Stimulated activated memory B cell treated with anti-CD40 and anti-IgM and Interleukin-4, amounts not matched to agents 10 μg/mL and 1 μg/mL and 100 μg/mL, for 72 hours (primary cell): ENCODE measurements at regions not wholly inside any gene's neighbourhood (a gene's known extent, or its start where the extent isn't known, plus 50 kb on each side); places are given as distances from the start of the nearest gene placed in this dataset.

Experiments
- ATAC-seq: fragments of 150-1000 bp; cut with Tn5 transposase; 2 replicates; pipeline ENCODE4 v1.10.0; 2021
- H3K27ac Mint-ChIP-seq: one replicate; pipeline ENCODE4 v1.8.0; 2022; ENCODE audit warnings: mild to moderate bottlenecking, mixed read lengths
- H3K27me3 Mint-ChIP-seq: one replicate; pipeline ENCODE4 v1.8.0; 2022; ENCODE audit warnings: mixed read lengths
- H3K36me3 Mint-ChIP-seq: one replicate; pipeline ENCODE4 v1.8.0; 2022; ENCODE audit warnings: mixed read lengths
- H3K4me1 Mint-ChIP-seq: one replicate; pipeline ENCODE4 v1.8.0; 2022; ENCODE audit warnings: mixed read lengths
- H3K4me3 Mint-ChIP-seq: one replicate; pipeline ENCODE4 v1.8.0; 2022; ENCODE audit warnings: mild to moderate bottlenecking, moderate library complexity, mixed read lengths
- H3K9me3 Mint-ChIP-seq: one replicate; pipeline ENCODE4 v1.8.0; 2022; ENCODE audit warnings: mixed read lengths

DNA sequence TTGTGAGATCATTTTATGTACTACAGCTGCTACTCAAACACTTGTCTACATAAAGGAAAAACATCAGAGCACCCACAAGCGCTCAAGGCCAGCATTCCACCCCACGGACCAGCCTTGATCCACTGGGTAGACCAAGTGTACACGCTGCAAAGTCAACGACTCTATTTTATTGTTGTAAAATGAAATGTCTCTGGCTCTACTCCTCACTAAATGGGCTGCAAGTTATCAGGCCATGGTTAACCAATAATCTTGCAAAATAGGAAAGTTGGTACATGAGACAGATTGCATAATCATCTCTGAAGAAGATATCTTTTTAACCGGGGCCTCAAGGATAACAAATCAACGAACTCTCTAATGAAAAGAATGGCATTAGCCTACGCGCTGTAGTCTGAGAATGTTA lies 69.9 kb upstream of the FOXN3 start:
- no peak for ATAC-seq

DNA sequence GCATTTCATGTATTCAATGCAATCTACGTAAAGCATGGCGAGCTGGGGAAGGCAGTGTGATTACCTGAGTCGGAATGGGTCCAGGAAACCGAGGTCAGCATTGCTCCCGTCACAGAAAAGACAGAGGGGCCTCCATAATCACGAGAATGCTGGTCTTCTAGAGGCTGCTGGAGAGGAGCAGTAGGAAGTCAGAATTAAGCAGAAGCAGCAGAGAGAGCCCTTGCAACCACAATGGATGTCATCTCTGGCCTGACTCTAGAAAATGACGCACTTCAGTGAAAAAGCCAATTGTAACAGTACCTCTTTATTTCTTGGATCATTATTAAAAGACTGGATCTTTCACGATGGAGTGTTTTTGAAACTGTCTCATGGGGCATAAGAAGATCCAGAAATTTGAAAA lies 69.5 kb upstream of the FOXN3 start:
- Mint-ChIP-seq H3K27ac (no peak overlapping the region), H3K4me3 (no peak overlapping the region), H3K4me1 (no peaks in the 10 kb centered on the region), H3K27me3 (no peaks in the 10 kb centered on the region), H3K9me3 (no peaks in the 10 kb centered on the region), H3K36me3 (peaks cover 17% of the 10 kb centered on the region)
- no peak for ATAC-seq

More for the DNA sequence above, 69.9 kb upstream of the FOXN3 start:
- H3K36me3 Mint-ChIP-seq = peaks cover 17% of the 10 kb centered on the region
- H3K27me3 Mint-ChIP-seq = no peaks in the 10 kb centered on the region
- H3K4me1 Mint-ChIP-seq = no peaks in the 10 kb centered on the region
- H3K27ac Mint-ChIP-seq = no peak overlapping the region
- H3K9me3 Mint-ChIP-seq = no peaks in the 10 kb centered on the region
- no peak overlapping the region for H3K4me3 Mint-ChIP-seq

DNA sequence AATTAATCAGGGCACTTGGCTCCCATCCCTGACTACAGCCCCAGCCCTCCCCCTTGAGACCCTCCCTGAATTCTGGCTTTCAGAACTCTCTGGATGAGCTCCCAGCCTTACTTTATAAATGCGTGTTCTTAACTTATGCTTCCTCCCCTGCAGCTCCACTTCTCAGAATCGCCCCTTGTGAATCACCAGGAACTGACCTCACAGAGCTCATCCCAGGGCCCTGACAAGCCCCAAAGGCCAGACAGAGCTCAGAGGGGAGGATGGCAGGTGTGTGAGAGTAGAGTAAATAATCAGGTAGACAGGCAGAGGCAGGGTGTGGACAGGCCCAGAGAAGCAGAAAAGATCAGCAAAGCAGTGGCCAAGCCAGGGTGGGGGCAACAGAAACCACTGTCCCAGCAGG lies 68.2 kb upstream of the FOXN3 start:
- Mint-ChIP-seq H3K9me3 (no peaks in the 10 kb centered on the region), H3K27me3 (no peaks in the 10 kb centered on the region), H3K4me1 (no peaks in the 10 kb centered on the region), H3K36me3 (peaks cover 17% of the 10 kb centered on the region), H3K27ac (no peak overlapping the region), H3K4me3 (no peak overlapping the region)
- no peak for ATAC-seq

DNA sequence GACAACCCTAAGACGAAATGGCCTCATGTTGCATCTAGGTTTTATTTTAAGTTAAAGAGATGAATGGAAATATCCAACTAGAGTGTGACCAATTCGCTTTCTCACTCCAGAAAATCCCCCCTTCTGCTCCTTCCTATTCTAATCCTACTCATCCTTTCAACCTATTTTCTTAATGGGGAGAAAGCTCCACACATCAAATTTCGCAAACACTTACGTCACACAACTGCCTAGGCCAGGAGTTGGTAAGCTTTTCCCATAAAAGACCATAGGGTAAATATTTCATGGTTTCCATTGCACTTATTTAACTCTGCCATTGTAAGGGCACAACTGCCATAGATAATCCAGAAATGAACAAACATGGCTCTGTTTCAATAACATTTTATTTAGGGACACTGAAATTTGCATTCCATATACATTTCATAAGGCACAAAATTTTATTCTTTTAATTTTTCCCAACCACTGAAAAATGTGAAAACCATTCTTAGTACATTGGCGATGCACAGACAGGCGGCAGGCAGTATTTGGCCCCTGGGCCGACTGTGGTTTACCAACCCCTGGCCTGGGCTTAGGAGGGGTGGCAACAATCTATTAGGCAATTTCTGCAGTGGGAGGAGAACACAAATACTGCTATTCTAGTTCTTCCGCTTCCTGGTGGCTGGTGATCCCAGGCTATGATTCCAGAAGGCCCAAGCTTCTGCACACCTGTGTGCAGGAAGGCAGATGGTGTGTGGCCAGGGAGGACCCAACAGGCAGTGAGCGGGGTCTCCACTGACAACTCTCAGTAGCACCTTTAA lies 67.2 kb upstream of the FOXN3 start:
- Mint-ChIP-seq H3K9me3 (no peaks in the 10 kb centered on the region), H3K36me3 (peaks cover 21% of the 10 kb centered on the region), H3K4me1 (peaks cover 2% of the 10 kb centered on the region), H3K4me3 (no peak overlapping the region), H3K27ac (no peak overlapping the region), H3K27me3 (no peaks in the 10 kb centered on the region)
- no peak for ATAC-seq

- H3K9me3 Mint-ChIP-seq = no peaks in the 10 kb centered on the region
- no peak overlapping the region for H3K4me3 Mint-ChIP-seq
- no peak overlapping the region for H3K27ac Mint-ChIP-seq
- ATAC-seq = no peak
- H3K36me3 Mint-ChIP-seq = peaks cover 21% of the 10 kb centered on the region
- H3K4me1 Mint-ChIP-seq = peaks cover 20% of the 10 kb centered on the region
- H3K27me3 Mint-ChIP-seq = no peaks in the 10 kb centered on the region
These were observed 64.2 kb upstream of the FOXN3 start for GRCh38 chr14:89481196-89481595.

- no peak for ATAC-seq
- peaks cover 22% of the 10 kb centered on the region for H3K4me1 Mint-ChIP-seq
- H3K36me3 Mint-ChIP-seq = peaks cover 12% of the 10 kb centered on the region
- H3K4me3 Mint-ChIP-seq = no peak overlapping the region
- no peaks in the 10 kb centered on the region for H3K9me3 Mint-ChIP-seq
- H3K27me3 Mint-ChIP-seq = no peaks in the 10 kb centered on the region
- no peak overlapping the region for H3K27ac Mint-ChIP-seq
These were observed 63.2 kb upstream of the FOXN3 start for GRCh38 chr14:89480278-89480677.

GRCh38 chr14:89479802-89480201 lies 62.8 kb upstream of the FOXN3 start:
- no peaks in the 10 kb centered on the region for H3K27me3 Mint-ChIP-seq
- ATAC-seq = peak; percentile 36
- H3K36me3 Mint-ChIP-seq = peaks cover 9% of the 10 kb centered on the region
- H3K4me1 Mint-ChIP-seq = peaks cover 22% of the 10 kb centered on the region
- no peaks in the 10 kb centered on the region for H3K9me3 Mint-ChIP-seq
- no peak overlapping the region for H3K4me3 Mint-ChIP-seq
- no peak overlapping the region for H3K27ac Mint-ChIP-seq

GRCh38 chr14:89477391-89477790 lies 60.4 kb upstream of the FOXN3 start:
- H3K4me1 Mint-ChIP-seq = peaks cover 22% of the 10 kb centered on the region
- no peak overlapping the region for H3K27ac Mint-ChIP-seq
- peaks cover 2% of the 10 kb centered on the region for H3K9me3 Mint-ChIP-seq
- H3K27me3 Mint-ChIP-seq = no peaks in the 10 kb centered on the region
- no peak overlapping the region for H3K4me3 Mint-ChIP-seq
- no peak for ATAC-seq
- H3K36me3 Mint-ChIP-seq = peaks cover 20% of the 10 kb centered on the region

GRCh38 chr14:89476354-89476896 lies 59.4 kb upstream of the FOXN3 start:
- Mint-ChIP-seq H3K36me3 (peaks cover 20% of the 10 kb centered on the region), H3K4me1 (peaks cover 22% of the 10 kb centered on the region), H3K27me3 (no peaks in the 10 kb centered on the region), H3K9me3 (peaks cover 2% of the 10 kb centered on the region), H3K27ac (no peak overlapping the region), H3K4me3 (no peak overlapping the region)
- no peak for ATAC-seq

DNA sequence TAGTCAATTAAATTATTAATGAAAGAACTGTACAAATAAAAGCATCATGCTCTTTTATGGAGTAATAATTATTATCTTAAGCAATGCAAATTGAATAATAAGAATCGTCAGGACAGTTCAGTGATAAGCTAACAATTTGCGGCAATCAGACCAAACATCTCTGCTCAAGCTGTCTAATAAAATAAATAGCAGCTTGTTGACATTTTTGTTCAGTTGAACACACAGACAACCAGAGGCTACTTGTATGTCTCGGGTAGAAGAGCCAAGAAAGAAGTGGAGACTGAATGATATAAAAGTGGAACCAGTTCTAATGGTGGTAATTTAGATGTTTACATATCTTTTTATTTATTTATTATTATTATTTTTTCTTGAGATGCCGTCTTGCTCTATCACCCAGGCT lies 57.4 kb upstream of the FOXN3 start:
- H3K4me3 Mint-ChIP-seq = no peak overlapping the region
- H3K4me1 Mint-ChIP-seq = peaks cover 31% of the 10 kb centered on the region
- H3K9me3 Mint-ChIP-seq = peaks cover 2% of the 10 kb centered on the region
- H3K36me3 Mint-ChIP-seq = peaks cover 23% of the 10 kb centered on the region
- no peak overlapping the region for H3K27ac Mint-ChIP-seq
- ATAC-seq = no peak
- H3K27me3 Mint-ChIP-seq = no peaks in the 10 kb centered on the region

- peaks cover 28% of the 10 kb centered on the region for H3K4me1 Mint-ChIP-seq
- H3K36me3 Mint-ChIP-seq = peaks cover 18% of the 10 kb centered on the region
- no peak overlapping the region for H3K27ac Mint-ChIP-seq
These were observed 57.0 kb upstream of the FOXN3 start for GRCh38 chr14:89473989-89474388.

GRCh38 chr14:89473569-89473968 lies 56.5 kb upstream of the FOXN3 start:
- Mint-ChIP-seq H3K4me1 (peaks cover 26% of the 10 kb centered on the region), H3K36me3 (peaks cover 16% of the 10 kb centered on the region), H3K9me3 (peaks cover 2% of the 10 kb centered on the region), H3K4me3 (no peak overlapping the region), H3K27ac (no peak overlapping the region), H3K27me3 (no peaks in the 10 kb centered on the region)
- ATAC-seq = no peak

More at GRCh38 chr14:89473989-89474388, 57.0 kb upstream of the FOXN3 start:
- Mint-ChIP-seq H3K4me3 (no peak overlapping the region), H3K27me3 (no peaks in the 10 kb centered on the region), H3K9me3 (peaks cover 2% of the 10 kb centered on the region)
- no peak for ATAC-seq

DNA sequence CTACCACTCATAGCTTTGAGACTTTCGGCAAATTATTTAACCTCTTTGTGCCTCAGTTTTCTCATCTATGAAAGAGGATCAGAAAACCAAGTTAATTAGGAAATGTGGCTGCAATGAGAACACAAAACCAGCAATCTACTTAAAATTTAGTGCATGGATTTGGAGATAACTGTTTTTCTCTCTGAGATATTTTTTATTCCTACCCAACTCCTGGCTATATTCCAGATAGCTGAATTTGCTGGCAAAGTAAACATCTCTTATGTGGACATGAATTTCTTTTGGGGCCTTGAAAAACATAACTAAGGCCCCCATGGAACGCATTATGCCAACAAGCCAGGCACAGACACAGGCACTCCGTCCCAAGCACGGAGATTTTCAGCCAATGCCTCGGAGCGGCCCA lies 53.4 kb upstream of the FOXN3 start:
- Mint-ChIP-seq H3K27ac (peak overlapping the region; percentile 42), H3K36me3 (peaks cover 25% of the 10 kb centered on the region), H3K27me3 (no peaks in the 10 kb centered on the region), H3K4me3 (no peak overlapping the region), H3K9me3 (peaks cover 2% of the 10 kb centered on the region), H3K4me1 (peaks cover 20% of the 10 kb centered on the region)
- no peak for ATAC-seq

DNA sequence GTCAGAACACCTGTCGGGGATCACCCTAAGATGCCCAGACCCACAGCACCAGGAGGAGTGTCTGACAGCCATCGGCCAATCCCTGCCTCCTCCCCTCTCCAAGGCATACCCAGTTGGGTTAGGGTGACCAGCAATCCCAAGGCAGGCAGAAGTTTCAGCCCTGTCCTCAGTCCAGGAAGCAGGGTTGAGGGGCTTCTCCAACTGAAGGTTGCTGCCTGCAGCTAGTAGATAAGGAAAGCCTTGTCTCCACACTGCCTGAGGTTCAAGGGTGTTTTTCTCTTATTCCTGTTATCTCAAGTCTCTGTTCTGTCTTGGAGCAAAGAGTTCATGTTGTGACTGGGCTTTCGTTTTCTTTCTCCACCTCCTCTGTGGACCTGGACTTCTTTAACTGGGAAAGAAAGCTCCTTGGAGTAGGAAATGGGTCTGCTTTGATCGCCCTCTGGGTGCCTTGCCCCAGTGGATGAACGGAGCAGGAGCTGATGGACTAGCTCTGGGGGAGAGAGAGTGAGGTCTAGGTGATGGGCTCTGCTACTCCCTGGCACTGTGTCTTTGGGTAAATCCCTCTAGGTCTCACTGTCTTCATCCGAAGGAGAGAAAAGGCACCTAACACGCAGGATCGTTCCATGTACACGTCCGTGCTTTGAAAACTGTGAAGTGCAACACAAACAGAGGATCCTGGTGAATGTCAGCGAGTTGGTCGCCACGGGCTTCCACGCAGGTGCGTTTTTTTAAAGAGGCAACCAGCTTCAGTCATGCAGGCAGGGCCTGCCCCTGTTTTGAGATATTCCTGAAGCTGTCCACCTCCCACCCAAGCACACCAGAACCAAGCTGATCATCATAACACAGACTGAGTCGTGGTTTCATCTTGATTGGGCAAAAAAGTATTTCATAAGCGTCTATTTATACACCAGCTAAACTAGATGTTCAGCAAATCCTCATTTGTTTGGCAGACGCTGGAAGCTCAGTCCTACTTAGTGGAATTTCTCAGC lies 52.5 kb upstream of the FOXN3 start:
- Mint-ChIP-seq H3K9me3 (peaks cover 2% of the 10 kb centered on the region), H3K36me3 (peaks cover 32% of the 10 kb centered on the region), H3K4me3 (no peak overlapping the region), H3K4me1 (peaks cover 20% of the 10 kb centered on the region), H3K27me3 (no peaks in the 10 kb centered on the region), H3K27ac (peak overlapping the region; percentile 42)
- no peak for ATAC-seq

DNA sequence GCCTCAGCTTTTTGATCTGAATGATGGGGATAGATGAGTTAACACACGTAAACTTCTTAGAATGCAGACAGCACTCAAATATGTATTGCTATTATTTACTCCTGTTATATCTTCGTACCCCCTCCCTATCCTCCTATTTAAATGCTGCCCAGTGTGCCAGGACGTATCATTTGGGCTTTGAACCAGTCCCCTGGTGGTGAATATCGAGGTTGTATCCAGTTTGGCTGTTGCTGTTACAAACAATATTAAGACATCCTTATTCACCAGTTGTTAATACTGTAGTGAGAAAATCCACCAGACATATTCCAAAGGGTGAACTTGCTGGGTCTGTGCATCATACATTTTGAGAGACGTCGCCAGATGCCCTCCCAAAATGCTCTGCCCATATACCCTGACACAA lies 51.5 kb upstream of the FOXN3 start:
- Mint-ChIP-seq H3K27me3 (no peaks in the 10 kb centered on the region), H3K4me1 (peaks cover 20% of the 10 kb centered on the region), H3K27ac (no peak overlapping the region), H3K9me3 (peaks cover 2% of the 10 kb centered on the region), H3K4me3 (no peak overlapping the region), H3K36me3 (peaks cover 27% of the 10 kb centered on the region)
- ATAC-seq = no peak
